Smooth muscle cell of the brain vasculature (primary cell): ENCODE measurements at regions not wholly inside any gene's neighbourhood (a gene's known extent, or its start where the extent isn't known, plus 50 kb on each side); places are given as distances from the start of the nearest gene placed in this dataset.

Experiments used
- DNase-seq: peaks from one replicate; pipeline ENCODE4 v3.0.0-alpha.2; 2012; ENCODE audit warnings: low read depth, low spot score

DNA sequence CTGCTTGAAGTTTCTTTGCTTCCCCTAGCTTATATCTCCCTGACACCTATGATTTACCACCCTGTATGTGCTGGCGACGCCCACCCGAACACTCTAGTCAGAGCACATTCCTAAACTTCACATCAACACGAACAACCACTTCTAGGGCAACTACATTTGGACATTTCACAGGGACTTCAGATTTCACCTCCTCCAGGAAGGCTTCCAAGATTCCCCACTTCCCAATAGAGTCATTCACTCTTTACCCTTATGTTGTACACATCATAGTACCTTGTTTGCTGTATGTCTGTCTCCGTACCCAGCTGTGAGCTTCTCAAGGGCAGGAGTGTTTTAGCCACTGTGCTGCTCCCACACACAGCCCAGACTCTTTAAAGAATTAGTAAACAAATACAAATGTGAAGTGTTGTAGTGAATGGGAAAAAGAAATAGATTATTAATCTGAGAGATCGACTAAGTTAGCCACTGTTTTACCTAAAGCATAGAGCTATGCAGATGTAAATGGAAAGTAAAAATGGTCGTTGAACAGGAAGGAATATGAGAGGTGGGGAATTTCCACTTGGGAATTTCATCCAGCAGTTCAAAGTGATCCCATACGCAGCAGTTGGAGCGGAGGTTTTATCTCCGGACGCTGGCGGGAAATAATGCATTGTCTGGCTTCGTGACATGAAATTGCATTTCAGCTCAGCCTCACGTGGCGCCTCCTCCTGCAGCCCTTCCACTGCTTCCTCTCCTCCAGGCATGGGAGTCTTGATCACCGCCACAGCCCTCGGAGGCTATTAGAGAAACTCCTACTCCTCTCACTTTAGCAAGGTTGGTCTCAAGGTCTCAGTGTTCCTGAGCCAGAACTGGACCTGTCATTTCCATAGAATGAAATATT is 233.4 kb upstream of the COPS8 start:
- no peak for DNase-seq

- no peak for DNase-seq
These were observed 232.7 kb upstream of the COPS8 start for GRCh38 chr2:236852977-236853374.

DNA sequence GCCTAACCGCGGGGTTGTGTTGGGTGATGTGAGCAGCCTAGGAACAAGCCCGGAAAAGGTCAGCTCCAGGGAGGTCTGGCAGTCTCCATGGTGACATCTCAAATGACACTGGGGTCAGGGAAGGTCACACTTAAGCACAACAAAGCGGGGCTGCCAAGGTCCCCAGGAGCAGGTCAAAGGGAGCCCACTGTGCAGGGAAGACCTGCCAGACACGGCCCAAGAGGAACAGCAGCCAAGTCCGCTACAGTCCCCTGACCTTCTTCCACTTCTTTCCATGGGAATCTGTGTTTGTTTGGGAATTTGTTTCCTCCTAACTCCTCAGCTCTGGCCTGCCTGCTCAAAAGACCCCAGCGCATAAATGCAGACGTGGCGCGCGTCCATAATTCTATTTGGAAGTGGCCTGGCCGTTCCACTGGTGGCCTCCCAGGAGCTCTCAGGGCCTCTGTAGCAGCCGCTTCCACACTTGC is 232.1 kb upstream of the COPS8 start:
- DNase-seq = no peak

DNA sequence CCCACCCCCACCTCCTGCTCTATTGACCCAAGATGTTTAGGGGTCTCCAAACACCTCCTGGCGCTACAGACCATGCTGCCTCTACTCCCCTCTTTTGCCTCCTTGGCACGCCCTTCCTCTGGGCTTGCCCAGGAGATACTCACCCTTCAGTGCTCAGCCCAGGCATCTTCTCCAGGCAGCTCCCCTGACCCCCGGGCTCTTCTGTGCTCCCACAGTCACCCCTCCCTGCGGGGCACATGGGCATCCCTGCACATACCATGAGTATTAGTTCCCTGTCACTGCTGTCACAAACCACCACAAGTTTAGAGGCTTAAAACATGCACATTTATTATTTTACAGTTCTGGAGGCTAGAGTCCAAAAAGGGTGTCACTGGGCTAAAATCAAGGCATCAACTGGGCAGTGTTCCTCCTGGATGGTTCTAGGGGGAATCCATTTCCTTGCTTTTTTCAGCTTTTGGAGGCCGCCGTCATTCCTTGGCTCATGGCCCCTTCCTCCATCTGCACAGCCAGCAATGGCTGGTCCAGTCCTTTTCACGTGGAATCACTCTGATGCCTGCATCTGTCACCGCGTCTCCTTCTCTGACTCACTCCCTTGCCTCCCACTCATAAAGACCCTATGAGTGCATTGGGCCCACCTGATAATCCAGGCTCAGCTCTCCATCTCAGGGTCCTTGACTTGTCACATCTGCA is 230.4 kb upstream of the COPS8 start:
- no peak for DNase-seq

DNA sequence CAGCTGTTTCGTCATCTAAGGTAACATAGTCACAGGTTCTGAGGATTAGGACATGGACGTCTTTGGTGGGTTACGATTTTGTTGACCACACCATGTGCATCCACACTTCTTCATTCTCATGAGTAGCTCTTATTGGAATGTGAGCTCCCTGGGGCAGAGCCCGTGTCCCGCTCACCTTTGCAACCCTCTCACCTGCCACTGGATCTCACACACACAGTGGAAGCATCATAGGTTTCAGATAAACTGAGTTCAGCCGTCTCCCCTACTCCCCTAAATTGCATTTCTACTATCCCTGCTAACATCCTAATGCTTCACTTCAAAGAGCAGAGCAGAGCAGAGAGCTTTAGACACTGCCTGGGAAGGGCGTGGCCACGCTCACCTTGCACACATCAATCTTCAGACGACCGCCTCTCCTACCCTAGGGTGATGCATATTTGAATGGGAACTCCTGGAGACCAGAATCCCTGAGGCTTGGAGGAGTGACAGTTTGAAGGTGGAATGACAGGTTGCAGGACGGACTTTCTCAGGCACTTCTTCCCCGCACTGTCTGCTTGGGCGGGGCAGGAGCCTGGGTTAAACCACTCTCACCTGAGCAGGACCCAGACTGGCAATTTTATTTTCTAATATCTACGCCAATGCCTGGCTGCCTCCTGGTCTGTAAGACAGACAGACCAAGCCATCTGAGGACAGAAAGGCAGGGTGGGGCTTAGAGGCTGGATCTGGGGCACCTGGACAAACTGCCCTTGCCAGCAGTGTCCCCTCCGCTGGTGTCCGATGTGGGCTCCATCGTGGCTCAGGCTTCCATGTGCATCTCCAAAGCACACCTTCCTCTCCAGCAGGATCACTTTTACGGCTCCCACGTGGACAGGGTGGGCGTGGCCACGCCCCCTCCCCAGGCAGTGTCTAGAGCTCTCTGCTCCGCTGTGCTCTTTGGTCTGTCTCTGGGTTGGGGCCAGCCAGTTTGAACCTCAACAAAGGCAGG is 229.5 kb upstream of the COPS8 start:
- no peak for DNase-seq

DNA sequence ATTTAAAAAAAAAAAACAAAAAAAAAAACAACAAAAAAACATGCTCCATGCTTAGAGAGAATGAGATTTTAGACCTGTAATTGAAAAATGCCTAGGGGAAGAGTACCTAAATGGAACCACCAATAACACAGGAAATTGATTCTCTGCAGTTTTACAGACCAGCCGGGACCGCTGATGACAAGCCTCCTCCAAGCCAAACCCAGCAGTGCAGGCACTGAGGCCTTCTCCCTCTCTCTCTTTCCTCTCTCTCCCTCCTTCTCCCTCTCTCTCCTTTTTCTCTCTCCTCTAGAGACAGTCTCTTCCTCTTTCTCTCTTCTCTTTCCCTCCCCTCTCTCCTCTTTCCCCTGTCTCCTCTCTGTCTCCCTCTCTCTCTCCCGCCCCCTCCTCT is 228.8 kb upstream of the COPS8 start:
- DNase-seq = no peak

- DNase-seq = no peak
These were observed 228.4 kb upstream of the COPS8 start for GRCh38 chr2:236857246-236857645.

DNA sequence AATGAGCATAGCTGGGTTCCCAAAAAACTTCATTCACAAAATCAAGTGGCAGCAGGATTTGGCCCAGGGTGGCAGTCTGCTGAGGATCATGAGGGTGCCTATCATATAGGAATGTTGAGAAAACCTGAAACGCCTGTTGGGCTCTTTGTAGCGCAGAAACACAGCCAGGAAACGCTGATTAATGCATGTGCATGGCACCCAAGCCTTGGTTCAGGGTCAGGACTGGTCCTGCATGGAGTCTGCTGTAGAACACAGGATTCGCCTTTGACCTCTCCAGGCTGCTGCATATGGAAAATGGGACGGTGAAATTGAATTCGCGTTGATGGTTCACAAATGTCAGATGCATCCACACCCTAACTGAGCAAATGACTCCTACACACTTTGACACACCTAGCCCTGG is 227.9 kb upstream of the COPS8 start:
- DNase-seq = no peak

GRCh38 chr2:236858661-236859060 is 227.0 kb upstream of the COPS8 start:
- no peak for DNase-seq

DNA sequence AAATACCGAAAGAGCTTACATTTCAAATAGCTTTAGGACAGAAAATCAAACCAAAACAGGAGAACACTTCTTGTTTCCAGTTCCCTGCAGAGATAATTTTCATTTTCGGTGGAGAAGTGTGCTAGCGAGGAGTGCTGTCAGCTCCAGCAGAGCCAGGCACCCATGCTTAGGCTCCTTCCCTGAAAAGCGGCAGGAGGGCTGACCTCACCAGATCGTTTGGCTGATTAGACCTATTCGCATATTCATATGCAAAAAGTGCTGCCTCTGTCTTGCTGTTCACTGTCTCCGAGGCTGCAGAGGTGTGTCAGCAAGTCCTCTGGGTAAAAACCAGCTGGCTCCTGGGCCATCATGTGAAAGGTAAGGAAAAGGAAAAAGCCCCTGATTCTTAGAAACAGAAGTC is 225.8 kb upstream of the COPS8 start:
- no peak for DNase-seq

GRCh38 chr2:236861196-236861875 is 224.4 kb upstream of the COPS8 start:
- DNase-seq = no peak

GRCh38 chr2:236861944-236862343 is 223.7 kb upstream of the COPS8 start:
- no peak for DNase-seq

DNA sequence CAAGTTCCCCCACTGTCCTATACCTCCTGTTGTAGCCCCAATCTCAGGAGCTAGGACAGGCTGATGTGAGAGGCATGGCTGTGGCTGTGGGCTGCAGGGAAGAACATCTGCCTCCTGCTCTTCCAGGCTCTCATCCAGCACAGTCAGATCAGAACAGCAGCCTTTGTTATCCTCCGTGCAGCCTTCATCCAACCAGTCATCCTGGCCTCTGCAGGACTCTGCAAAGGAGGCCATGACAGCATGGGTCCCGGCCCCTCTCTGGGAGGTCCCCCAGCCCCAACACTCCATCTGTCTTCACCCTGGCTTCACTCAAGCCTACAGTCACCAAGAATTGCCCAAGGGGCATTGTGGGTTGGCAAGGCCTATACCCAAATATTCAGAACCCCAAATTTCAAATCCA is 223.2 kb upstream of the COPS8 start:
- no peak for DNase-seq

GRCh38 chr2:236862961-236863728 is 222.5 kb upstream of the COPS8 start:
- no peak for DNase-seq

GRCh38 chr2:236863729-236864126 is 222.0 kb upstream of the COPS8 start:
- no peak for DNase-seq

DNA sequence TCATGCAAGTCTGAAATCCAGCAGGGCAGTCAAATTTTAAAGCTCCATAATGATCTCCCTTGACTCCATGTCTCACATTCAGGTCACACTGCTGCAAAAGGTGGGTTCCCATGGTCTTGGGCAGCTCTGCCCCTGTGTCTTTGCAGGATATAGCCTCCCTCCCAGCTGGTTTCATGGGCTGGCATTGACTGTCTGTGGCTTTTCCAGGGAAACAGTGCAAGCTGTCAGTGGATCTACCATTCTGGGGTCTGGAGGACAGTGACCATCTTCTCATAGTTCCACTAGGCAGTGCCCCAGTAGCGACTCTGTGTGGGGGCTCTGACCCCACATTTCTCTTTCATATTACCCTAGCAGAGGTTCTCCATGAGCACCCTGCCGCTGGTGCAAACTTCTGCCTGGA is 220.6 kb upstream of the COPS8 start:
- no peak for DNase-seq

DNA sequence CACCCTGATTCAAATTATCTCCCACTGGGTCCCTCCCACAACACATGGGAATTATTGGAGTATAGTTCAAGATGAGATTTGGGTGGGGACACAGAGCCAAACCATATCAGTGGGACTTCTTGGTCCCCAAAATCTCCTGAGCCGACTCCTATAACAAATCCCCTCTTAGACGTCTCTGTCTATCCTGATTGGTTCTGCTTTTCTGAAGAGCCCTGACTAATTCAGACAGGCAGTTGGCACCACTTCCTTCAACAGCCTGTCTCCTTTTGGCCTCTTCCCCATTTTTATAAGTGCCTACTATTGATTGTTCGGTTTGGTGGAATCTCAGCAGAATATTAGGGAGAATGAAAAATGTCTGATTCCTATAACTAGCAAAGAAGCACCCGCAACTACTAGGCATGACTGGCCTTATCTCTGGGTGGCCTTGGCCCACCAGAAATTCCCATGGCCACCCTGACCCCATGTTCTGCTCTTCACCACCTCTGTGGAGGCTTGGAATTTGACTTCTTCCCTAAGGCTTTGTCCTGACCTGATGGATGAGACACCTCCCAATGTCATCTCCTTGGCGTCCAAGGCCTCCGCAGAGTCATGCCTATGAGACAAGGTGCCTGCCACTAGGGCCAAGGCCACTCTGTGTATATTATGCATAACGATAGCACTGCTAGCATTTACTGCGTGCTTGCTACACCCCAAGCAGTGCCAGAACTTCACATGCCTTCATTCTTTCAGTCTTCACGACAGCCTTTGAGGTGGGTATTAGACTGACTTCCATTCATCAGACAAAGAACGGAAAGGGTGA is 218.9 kb upstream of the COPS8 start:
- no peak for DNase-seq

DNA sequence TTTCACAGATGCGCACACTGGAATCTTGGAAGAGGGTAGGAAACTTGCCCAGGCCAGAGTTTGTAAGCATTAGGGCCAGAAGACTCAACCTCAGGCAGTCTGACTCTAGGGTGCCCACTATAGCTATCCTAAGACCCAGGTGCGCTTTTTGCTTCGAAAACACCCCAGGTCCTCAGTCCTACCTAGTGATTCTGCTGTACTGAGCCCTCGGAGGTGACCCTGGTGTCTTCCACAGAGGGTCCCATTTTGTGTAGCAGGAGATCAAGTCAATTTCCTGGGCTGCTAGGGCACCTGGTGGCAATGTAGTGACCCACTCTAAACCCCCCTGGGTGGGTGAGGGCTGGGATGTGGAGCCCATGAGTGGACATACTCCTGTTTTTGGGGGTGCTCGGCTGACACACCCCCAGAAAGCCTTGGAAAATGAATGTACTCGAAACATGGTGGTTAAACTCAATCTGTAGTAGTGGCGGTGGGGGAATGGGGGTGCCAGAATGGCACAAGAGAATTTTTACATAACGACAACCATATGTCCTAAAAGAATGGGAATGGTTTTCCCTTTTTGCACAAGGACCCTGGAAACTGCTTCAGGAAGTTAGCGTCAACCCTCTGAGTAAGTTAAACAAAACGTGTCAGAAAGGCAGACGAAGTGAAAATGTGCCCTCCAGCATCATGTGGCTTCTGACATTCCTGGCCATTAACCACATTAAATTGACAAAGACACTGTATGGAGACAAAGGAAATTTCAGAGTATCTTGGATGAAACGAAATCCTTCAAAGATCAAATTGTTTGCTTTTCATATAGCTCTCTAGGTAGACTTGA is 218.0 kb upstream of the COPS8 start:
- DNase-seq = no peak

GRCh38 chr2:236870370-236870769 is 215.3 kb upstream of the COPS8 start:
- DNase-seq = no peak
